SK-N-SH (cell line): ENCODE measurements at regions not wholly inside any gene's neighbourhood (a gene's known extent, or its start where the extent isn't known, plus 50 kb on each side); places are given as distances from the start of the nearest gene placed in this dataset.
A peak's percentile ranks its signal among the peaks of the same experiment; 100 is the strongest.

Source experiments
- CTCF ChIA-PET: fragments of 300-600, 350-600 bp; formaldehyde crosslinking; extraction: SDS; loops from one replicate; lab custom pipeline; 2021; lab: Yijun Ruan, JAX
- POLR2A ChIA-PET: fragments of 350-600 bp; sonication (Branson Sonifier 250); formaldehyde crosslinking; extraction: SDS; loops from one replicate; lab custom pipeline; 2020; ENCODE audit warnings: antibody characterized with exemption, inconsistent platforms; lab: Yijun Ruan, JAX
- DNase-seq: peaks from one replicate; pipeline ENCODE4 v3.0.0; 2012
- H2AFZ ChIP-seq: fragments of 200-600 bp; sonication (generic); 2 replicates; pipeline ENCODE4 v1.8.1; 2016; ENCODE audit warnings: antibody characterized with exemption, mild to moderate bottlenecking, low read depth
- H3F3A ChIP-seq: fragments of 200-600 bp; sonication (generic); replicated peaks from 2 replicates; pipeline ENCODE3; 2016; ENCODE audit warnings: antibody characterized with exemption, mild to moderate bottlenecking; ENCODE audit not compliant: insufficient read depth
- H3K27ac ChIP-seq, 2 experiments: fragments of 200-500 bp in 1 of 2; fragments of 200-600 bp in 1 of 2; sonication (Bioruptor generic) in 1 of 2; sonication (generic), shearing (Covaris generic) in 1 of 2; 2 replicates each; pipeline versions ENCODE4 v1.5.1 to v1.6.1; 2014 to 2016; ENCODE audit warnings: low read depth in 2 of 2, inconsistent platforms in 1 of 2, low read length in 1 of 2, mild to moderate bottlenecking in 1 of 2, mixed read lengths in 1 of 2
- H3K27me3 ChIP-seq: fragments of 200-600 bp; sonication (generic), shearing (Covaris generic); 2 replicates; pipeline ENCODE4 v1.6.1; 2016; ENCODE audit warnings: mixed run types; ENCODE audit not compliant: insufficient read depth
- H3K36me3 ChIP-seq, 2 experiments: fragments of 200-500 bp in 1 of 2; fragments of 200-600 bp in 1 of 2; sonication (Bioruptor generic) in 1 of 2; sonication (generic) in 1 of 2; replicated peaks in 1 of 2; 2 replicates each; pipeline versions ENCODE3 to v1.5.1; 2014 to 2016; ENCODE audit warnings: low read length in 1 of 2, mild to moderate bottlenecking in 1 of 2; ENCODE audit not compliant: insufficient read depth in 2 of 2, control insufficient read depth in 1 of 2
- H3K4me1 ChIP-seq, 2 experiments: fragments of 200-500 bp in 1 of 2; fragments of 200-600 bp in 1 of 2; sonication (Bioruptor generic) in 1 of 2; sonication (generic), shearing (Covaris generic) in 1 of 2; 2 replicates each; pipeline versions ENCODE4 v1.5.1 to v1.6.1; 2014 to 2016; ENCODE audit warnings: low read depth in 1 of 2, low read length in 1 of 2, mixed run types in 1 of 2; ENCODE audit not compliant: insufficient read depth in 2 of 2, control insufficient read depth in 1 of 2
- H3K4me2 ChIP-seq: fragments of 200-600 bp; sonication (generic), shearing (Covaris generic); 2 replicates; pipeline ENCODE4 v1.6.1; 2017; ENCODE audit warnings: mixed run types
- H3K4me3 ChIP-seq, 2 experiments: fragments of 200-500 bp in 1 of 2; fragments of 200-600 bp in 1 of 2; sonication (Bioruptor generic) in 1 of 2; sonication (generic), shearing (Covaris generic) in 1 of 2; 2 replicates each; pipeline versions ENCODE4 v1.5.1 to v1.8.1; 2014 to 2016; ENCODE audit warnings: low read depth in 2 of 2, inconsistent platforms in 1 of 2, low read length in 1 of 2, mild to moderate bottlenecking in 1 of 2, mixed read lengths in 1 of 2, moderate library complexity in 1 of 2
- H3K79me2 ChIP-seq: fragments of 200-600 bp; sonication (generic); 2 replicates; pipeline ENCODE4 v1.8.1; 2017; ENCODE audit warnings: mild to moderate bottlenecking; ENCODE audit not compliant: insufficient read depth
- H3K9ac ChIP-seq: fragments of 200-600 bp; sonication (generic); 2 replicates; pipeline ENCODE4 v1.6.1; 2017; ENCODE audit warnings: mixed run types
- H3K9me2 ChIP-seq: fragments of 200-600 bp; sonication (generic); 2 replicates; pipeline ENCODE4 v1.6.1; 2017; ENCODE audit warnings: mixed run types
- H3K9me3 ChIP-seq: fragments of 200-600 bp; sonication (generic); 2 replicates; pipeline ENCODE4 v1.6.1; 2017; ENCODE audit warnings: mixed run types, mild to moderate bottlenecking, moderate library complexity
- H4K20me1 ChIP-seq: fragments of 200-600 bp; sonication (generic); 2 replicates; pipeline ENCODE4 v1.6.1; 2017; ENCODE audit warnings: mild to moderate bottlenecking, mixed run types; ENCODE audit not compliant: insufficient read depth
- CHD2 ChIP-seq: fragments of 150-350 bp; IDR thresholded peaks from 2 replicates; pipeline ENCODE4 v1.6.1; 2018; ENCODE audit warnings: low read length; ENCODE audit not compliant: partially characterized antibody
- EP300 ChIP-seq, 2 experiments: IDR thresholded peaks; 2 replicates each; pipeline versions ENCODE4 v1.4.0 to v1.6.1; 2012; ENCODE audit warnings: borderline replicate concordance in 1 of 2, low read depth in 1 of 2, low read length in 1 of 2
- EZH2phosphoT487 ChIP-seq: fragments of 200-600 bp; sonication (generic); IDR thresholded peaks from 2 replicates; pipeline ENCODE4 v1.6.1; 2017; ENCODE audit warnings: low read depth, mixed run types, mild to moderate bottlenecking, antibody characterized with exemption, moderate library complexity, borderline replicate concordance
- FOSL2 ChIP-seq: IDR thresholded peaks from 2 replicates; pipeline ENCODE4 v1.4.0; 2012; ENCODE audit warnings: low read depth, mild to moderate bottlenecking, moderate library complexity, borderline replicate concordance
- FOXJ3 ChIP-seq: sonication (generic); formaldehyde crosslinking; IDR thresholded peaks from 2 replicates; pipeline ENCODE4 v1.5.1; 2020; ENCODE audit warnings: mild to moderate bottlenecking, missing genetic modification reagents
- FOXM1 ChIP-seq: IDR thresholded peaks from 2 replicates; pipeline ENCODE4 v1.4.0; 2012; ENCODE audit warnings: low read depth, mild to moderate bottlenecking
- JUND ChIP-seq: IDR thresholded peaks from 2 replicates; pipeline ENCODE4 v1.4.0; 2012
- MAX ChIP-seq: IDR thresholded peaks from 2 replicates; pipeline ENCODE4 v1.4.0; 2012; ENCODE audit warnings: low read depth
- MEF2A ChIP-seq: IDR thresholded peaks from 2 replicates; pipeline ENCODE4 v1.4.0; 2012; ENCODE audit warnings: low read depth, borderline replicate concordance
- MXI1 ChIP-seq: IDR thresholded peaks from 2 replicates; pipeline ENCODE4 v1.6.1; 2012; ENCODE audit warnings: mild to moderate bottlenecking, low read depth, low read length, improper control_type of control experiment
- NFIC ChIP-seq: IDR thresholded peaks from 2 replicates; pipeline ENCODE4 v1.4.0; 2012; ENCODE audit warnings: borderline replicate concordance
- PBX3 ChIP-seq: IDR thresholded peaks from 2 replicates; pipeline ENCODE4; 2012
- POLR2AphosphoS5 ChIP-seq: IDR thresholded peaks from 2 replicates; pipeline ENCODE4 v1.6.1; 2012; ENCODE audit warnings: low read depth, low read length
- REST ChIP-seq: IDR thresholded peaks from 2 replicates; pipeline ENCODE4 v1.6.1; 2012; ENCODE audit warnings: mild to moderate bottlenecking, low read depth, low read length, moderate library complexity
- SIN3A ChIP-seq: IDR thresholded peaks from 2 replicates; pipeline ENCODE4 v1.6.1; 2012; ENCODE audit warnings: low read depth, mild to moderate bottlenecking, low read length, moderate library complexity, borderline replicate concordance
- SMC3 ChIP-seq: IDR thresholded peaks from 2 replicates; pipeline ENCODE4 v1.6.1; 2012; ENCODE audit warnings: low read depth, low read length, improper control_type of control experiment
- TCF12 ChIP-seq: IDR thresholded peaks from 2 replicates; pipeline ENCODE4 v1.4.0; 2012
- TEAD4 ChIP-seq: IDR thresholded peaks from 2 replicates; pipeline ENCODE4 v1.4.0; 2012; ENCODE audit warnings: mild to moderate bottlenecking, borderline replicate concordance; ENCODE audit not compliant: insufficient read depth
- USF2 ChIP-seq: fragments of 150-350 bp; IDR thresholded peaks from 2 replicates; pipeline ENCODE4 v1.6.1; 2017; ENCODE audit warnings: antibody characterized with exemption, low read length, low read depth, borderline replicate concordance
- WGBS: methylation state at CpG from one replicate; pipeline ENCODE4 v1.1.6; 2017; ENCODE audit warnings: low lambda C conversion rate; 5-methylcytosine and 5-hydroxymethylcytosine counted together

GRCh38 chr1:233543338-233544255 is 70.3 kb upstream of the KCNK1 start:
- H3K4me2 ChIP-seq = peak overlapping the region; percentile 48
- H3K9ac ChIP-seq = no peak overlapping the region; the same call in 1 of the 2 replicates
- H3F3A ChIP-seq = peaks cover 4% of the 10 kb centered on the region
- H3K27me3 ChIP-seq = no peaks in the 10 kb centered on the region
- no peak overlapping the region for H2AFZ ChIP-seq
- POLR2A ChIA-PET = no interaction called here
- CTCF ChIA-PET = interaction anchor here (1.0 to 1.1 kb wide), 2 partner anchors 12 to 568 kb away, joined by 3 to 4 read pairs; no protein-coding TSS in a partner anchor
- H3K79me2 ChIP-seq = no peaks in the 10 kb centered on the region
- no peaks in the 10 kb centered on the region for H3K36me3 ChIP-seq
- peaks cover 0 to 10% of the 10 kb centered on the region in 2 experiments; a peak in 2 of 4 replicates for H3K4me1 ChIP-seq
- H3K27ac ChIP-seq = peak overlapping the region in 1 of 2 experiments; percentile 86; a peak in 2 of 4 replicates
- TF ChIP-seq NFIC (peak; percentile 40; the same call in 1 of the 2 replicates), USF2 (no peak), MXI1 (no peak), FOXJ3 (no peak), FOXM1 (no peak), POLR2AphosphoS5 (peak; percentile 37; the same call in 1 of the 2 replicates), MEF2A (no peak), SIN3A (no peak), TCF12 (peak; percentile 73; the same call in 1 of the 2 replicates), FOSL2 (peak; percentile 94), REST (no peak), EP300 (IDR thresholded peaks at IDR 0.05; ENCODE audit: borderline replicate concordance in 1 of 2, low read depth in 1 of 2, low read length in 1 of 2) (peak in 1 of 2 experiments; percentile 64; a peak in 1 of 4 replicates), TEAD4 (peak; percentile 38; the same call in 1 of the 2 replicates), SMC3 (no peak), EZH2phosphoT487 (no peak), CHD2 (no peak), JUND (peak; percentile 84), PBX3 (peak; percentile 89), MAX (peak; percentile 37; the same call in 1 of the 2 replicates)
- TF ChIP-seq, all 33 proteins: peak for 9
- no peaks in the 10 kb centered on the region for H3K9me3 ChIP-seq
- 32% methylated on average over 8 of the region's 8 CpGs for WGBS
- no peak for DNase-seq
- H4K20me1 ChIP-seq = no peaks in the 10 kb centered on the region
- no peak overlapping the region for H3K4me3 ChIP-seq
- H3K9me2 ChIP-seq = no peaks in the 10 kb centered on the region
